B cell (primary cell): ENCODE measurements at regions not wholly inside any gene's neighbourhood (a gene's known extent, or its start where the extent isn't known, plus 50 kb on each side); places are given as distances from the start of the nearest gene placed in this dataset.

ENCODE experiments used
- EZH2 ChIP-seq: IDR thresholded peaks from 2 replicates; pipeline ENCODE4 v1.6.1; 2012; ENCODE audit warnings: borderline replicate concordance, low read depth, mild to moderate bottlenecking, moderate library complexity, low read length; ENCODE audit not compliant: insufficient read depth, poor library complexity, severe bottlenecking
- TF ChIP-seq, protein P1 (sequence below): fragments of 200-600 bp; IDR thresholded peaks from one replicate; pipeline ENCODE4 v1.8.0; 2022; ENCODE audit warnings: antibody characterized with exemption, mild to moderate bottlenecking

- no peak for TF ChIP-seq EZH2
- TF ChIP-seq, protein P1, sequence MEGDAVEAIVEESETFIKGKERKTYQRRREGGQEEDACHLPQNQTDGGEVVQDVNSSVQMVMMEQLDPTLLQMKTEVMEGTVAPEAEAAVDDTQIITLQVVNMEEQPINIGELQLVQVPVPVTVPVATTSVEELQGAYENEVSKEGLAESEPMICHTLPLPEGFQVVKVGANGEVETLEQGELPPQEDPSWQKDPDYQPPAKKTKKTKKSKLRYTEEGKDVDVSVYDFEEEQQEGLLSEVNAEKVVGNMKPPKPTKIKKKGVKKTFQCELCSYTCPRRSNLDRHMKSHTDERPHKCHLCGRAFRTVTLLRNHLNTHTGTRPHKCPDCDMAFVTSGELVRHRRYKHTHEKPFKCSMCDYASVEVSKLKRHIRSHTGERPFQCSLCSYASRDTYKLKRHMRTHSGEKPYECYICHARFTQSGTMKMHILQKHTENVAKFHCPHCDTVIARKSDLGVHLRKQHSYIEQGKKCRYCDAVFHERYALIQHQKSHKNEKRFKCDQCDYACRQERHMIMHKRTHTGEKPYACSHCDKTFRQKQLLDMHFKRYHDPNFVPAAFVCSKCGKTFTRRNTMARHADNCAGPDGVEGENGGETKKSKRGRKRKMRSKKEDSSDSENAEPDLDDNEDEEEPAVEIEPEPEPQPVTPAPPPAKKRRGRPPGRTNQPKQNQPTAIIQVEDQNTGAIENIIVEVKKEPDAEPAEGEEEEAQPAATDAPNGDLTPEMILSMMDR, result no peak
Measured at GRCh38 chr12:38102197-38102596, 214.4 kb upstream of the ALG10B start.
